A549 (cell line): ENCODE measurements at regions not wholly inside any gene's neighbourhood (a gene's known extent, or its start where the extent isn't known, plus 50 kb on each side); places are given as distances from the start of the nearest gene placed in this dataset.

Source experiments
- ATAC-seq, 2 experiments: fragments of 200-7000 bp in 1 of 2; fragments of >200 bp in 1 of 2; cut with Nextera tagmentation in 1 of 2; cut with Tn5 transposase in 1 of 2; 3 replicates each; pipeline versions ENCODE4 v1.8.0 to v1.9.1; 2018 to 2020; ENCODE audit warnings: mild to moderate bottlenecking in 1 of 2, moderate library complexity in 1 of 2
- CTCF ChIA-PET: fragments of 300-600 bp; sonication (Branson Sonifier 250); formaldehyde crosslinking; extraction: SDS; loops from one replicate; lab custom pipeline; 2021; ENCODE audit warnings: antibody characterized with exemption, inconsistent platforms; lab: Yijun Ruan, JAX
- POLR2A ChIA-PET: fragments of 350-600 bp; formaldehyde crosslinking; extraction: SDS; loops from one replicate; lab custom pipeline; 2021; ENCODE audit warnings: antibody characterized with exemption, inconsistent platforms; lab: Yijun Ruan, JAX
- DNase-seq, 2 experiments: peaks; one replicate each; pipeline versions ENCODE4 v3.0.0 to v3.0.0-alpha.2; 2011 to 2016; ENCODE audit warnings: low read depth in 1 of 2, low spot score in 1 of 2
- FAIRE-seq: peaks from 2 replicates; lab custom pipeline; 2011; peaks lifted over from hg19 to GRCh38; lab: Jason Lieb, UNC
- H3K27ac ChIP-seq, 2 experiments: fragments of >200 bp; sonication (Bioruptor Twin); formaldehyde crosslinking; 3 replicates each; pipeline ENCODE4 v1.5.1; 2016 to 2017
- H3K4me1 ChIP-seq: fragments of >200 bp; sonication (Bioruptor Twin); formaldehyde crosslinking; 3 replicates; pipeline ENCODE4 v1.6.1; 2016
- H3K4me2 ChIP-seq: fragments of >200 bp; sonication (Bioruptor Twin); formaldehyde crosslinking; 3 replicates; pipeline ENCODE4 v1.6.1; 2016
- H3K4me3 ChIP-seq: fragments of >200 bp; sonication (Bioruptor Twin); formaldehyde crosslinking; 3 replicates; pipeline ENCODE4 v1.5.1; 2016
- H3K9me3 ChIP-seq: fragments of >200 bp; sonication (Bioruptor Twin); formaldehyde crosslinking; 3 replicates; pipeline ENCODE4 v1.6.1; 2016
- ATOH8 ChIP-seq: fragments of 250-450 bp; sonication (Bioruptor Pico); IDR thresholded peaks from 2 replicates; pipeline ENCODE4 v1.5.0; 2020; ENCODE audit warnings: low read depth, mild to moderate bottlenecking, moderate library complexity
- CEBPB ChIP-seq, 2 experiments: fragments of >200 bp in 1 of 2; sonication (Bioruptor Twin) in 1 of 2; formaldehyde crosslinking in 1 of 2; IDR thresholded peaks; 2 replicates each; pipeline ENCODE4 v1.6.1; 2012 to 2016
- FOSL2 ChIP-seq, 2 experiments: fragments of 450-650 bp in 1 of 2; fragments of >200 bp in 1 of 2; sonication (Bioruptor Twin) in 1 of 2; formaldehyde crosslinking; IDR thresholded peaks; 2 replicates each; pipeline versions ENCODE4 v1.5.0 to v1.6.1; 2016 to 2020; ENCODE audit warnings: mild to moderate bottlenecking in 1 of 2, moderate library complexity in 1 of 2
- HOXA7 ChIP-seq: fragments of 250-450 bp; sonication (Bioruptor Pico); IDR thresholded peaks from 2 replicates; pipeline ENCODE4 v1.5.0; 2020; ENCODE audit warnings: mild to moderate bottlenecking, moderate library complexity
- KDM1A ChIP-seq: fragments of 200-600 bp; sonication (generic); IDR thresholded peaks from 2 replicates; pipeline ENCODE4 v1.6.1; 2016; ENCODE audit warnings: low read depth, mild to moderate bottlenecking
- MAFK ChIP-seq: fragments of 450-650 bp; IDR thresholded peaks from 2 replicates; pipeline ENCODE4 v1.6.1; 2014; ENCODE audit not compliant: partially characterized antibody
- MAX ChIP-seq: IDR thresholded peaks from 2 replicates; pipeline ENCODE4 v1.6.1; 2012
- NR3C1 ChIP-seq: fragments of >200 bp; sonication (Bioruptor Twin); formaldehyde crosslinking; IDR thresholded peaks from 3 replicates; pipeline ENCODE4 v1.6.1; 2017
- RAD21 ChIP-seq, 2 experiments: fragments of >200 bp in 1 of 2; sonication (Bioruptor Twin) in 1 of 2; formaldehyde crosslinking in 1 of 2; IDR thresholded peaks in 1 of 2; conservative IDR thresholded peaks in 1 of 2; 2 replicates in 1 of 2; 3 replicates in 1 of 2; pipeline ENCODE4 v1.6.1; 2012 to 2018; ENCODE audit warnings: inconsistent platforms in 1 of 2
- REST ChIP-seq: fragments of 200-600 bp; sonication (generic); IDR thresholded peaks from 2 replicates; pipeline ENCODE4 v1.6.1; 2016; ENCODE audit warnings: antibody characterized with exemption, mild to moderate bottlenecking, moderate library complexity
- SMC3 ChIP-seq: fragments of >200 bp; sonication (Bioruptor Twin); formaldehyde crosslinking; IDR thresholded peaks from 3 replicates; pipeline ENCODE4 v1.6.1; 2018; ENCODE audit warnings: inconsistent platforms
- SREBF2 ChIP-seq: fragments of 450-650 bp; IDR thresholded peaks from 2 replicates; pipeline ENCODE4 v1.6.1; 2014; ENCODE audit warnings: mild to moderate bottlenecking, moderate library complexity
- ZC3H11A ChIP-seq: fragments of 450-650 bp; IDR thresholded peaks from 2 replicates; pipeline ENCODE4 v1.6.1; 2014; ENCODE audit warnings: antibody characterized with exemption, mild to moderate bottlenecking
- ZFP36 ChIP-seq: fragments of 450-650 bp; IDR thresholded peaks from 2 replicates; pipeline ENCODE4 v1.6.1; 2014; ENCODE audit warnings: borderline replicate concordance; ENCODE audit not compliant: partially characterized antibody
- WGBS: methylation state at CpG from one replicate; pipeline ENCODE4 v1.1.6; 2017; ENCODE audit errors: missing lambda C conversion rate; 5-methylcytosine and 5-hydroxymethylcytosine counted together
- TF ChIP-seq, protein P1 (sequence below): fragments of >200 bp; sonication (Bioruptor Twin); formaldehyde crosslinking; IDR thresholded peaks from 3 replicates; pipeline ENCODE4 v1.5.1; 2016

GRCh38 chr10:6348096-6348874 lies 145.6 kb downstream of the PFKFB3 start:
- POLR2A ChIA-PET, result interaction anchor here (0.6 to 1.5 kb wide), 2 partner anchors 47 to 146 kb away, joined by 3 read pairs; partner anchors contain the start of gene PFKFB3
- H3K4me3 ChIP-seq, result no peak overlapping the region
- TF ChIP-seq CEBPB (IDR thresholded peaks at IDR 0.05) (peak; percentile 22 to 65; a peak in 1 of 4 replicates), FOSL2 (IDR thresholded peaks at IDR 0.05) (no peak), FOSL2 (CRISPR knock-in tag; IDR thresholded peaks at IDR 0.05) (no peak)
- TF ChIP-seq, all 56 proteins: peak for 1
- no peak for FAIRE-seq
- no peak overlapping the region for H3K4me2 ChIP-seq
- peak overlapping the region in 1 of 2 experiments; percentile 43; a peak in 3 of 6 replicates for H3K27ac ChIP-seq
- ATAC-seq, result no peak
- H3K9me3 ChIP-seq, result no peaks in the 10 kb centered on the region; the same call in 1 of the 3 replicates
- CTCF ChIA-PET, result interaction anchor here (1.0 to 1.9 kb wide), 4 partner anchors 10 to 942 kb away, joined by 3 to 6 read pairs (median 4); no protein-coding TSS in a partner anchor
- 89% methylated on average over 16 of the region's 16 CpGs for WGBS
- no peak for DNase-seq
- peaks cover 25% of the 10 kb centered on the region for H3K4me1 ChIP-seq

GRCh38 chr10:6349846-6350535 lies 147.3 kb downstream of the PFKFB3 start:
- Histone ChIP-seq H3K4me2 (no peak overlapping the region), H3K9me3 (peaks cover under 1% of the 10 kb centered on the region; the same call in 2 of the 3 replicates), H3K4me1 (peaks cover 37% of the 10 kb centered on the region), H3K4me3 (no peak overlapping the region), H3K27ac (peak overlapping the region in 1 of 2 experiments; percentile 84; a peak in 3 of 6 replicates)
- CTCF ChIA-PET, result interaction anchor here (0.5 to 1.9 kb wide), 4 partner anchors 12 to 742 kb away, joined by 3 to 6 read pairs (median 3); no protein-coding TSS in a partner anchor
- POLR2A ChIA-PET, result no interaction called here
- FAIRE-seq, result no peak
- ATAC-seq, result no peak
- WGBS, result 94% methylated on average over 8 of the region's 8 CpGs
- no peak for DNase-seq
- TF ChIP-seq RAD21 (conservative IDR thresholded peaks at IDR 0.05 in 1 of 2, IDR thresholded peaks at IDR 0.05 in 1 of 2) (no peak), SREBF2 (no peak), ZFP36 (no peak), HOXA7 (no peak), SMC3 (no peak), ZC3H11A (no peak), MAFK (no peak), ATOH8 (CRISPR knock-in tag) (no peak)

GRCh38 chr10:6350609-6351008 lies 147.9 kb downstream of the PFKFB3 start:
- Histone ChIP-seq H3K4me3 (no peak overlapping the region), H3K9me3 (peaks cover 7% of the 10 kb centered on the region), H3K4me1 (peaks cover 37% of the 10 kb centered on the region), H3K27ac (peak overlapping the region; percentile 84 to 88; a peak in 4 of 6 replicates), H3K4me2 (no peak overlapping the region)
- WGBS, result 97% methylated on average over 3 of the region's 3 CpGs
- ChIA-PET POLR2A (no interaction called here), CTCF (interaction anchor here (1.1 kb wide), 1 partner anchor 51 kb away, joined by 3 read pairs; no protein-coding TSS in a partner anchor)
- TF ChIP-seq, protein P1, sequence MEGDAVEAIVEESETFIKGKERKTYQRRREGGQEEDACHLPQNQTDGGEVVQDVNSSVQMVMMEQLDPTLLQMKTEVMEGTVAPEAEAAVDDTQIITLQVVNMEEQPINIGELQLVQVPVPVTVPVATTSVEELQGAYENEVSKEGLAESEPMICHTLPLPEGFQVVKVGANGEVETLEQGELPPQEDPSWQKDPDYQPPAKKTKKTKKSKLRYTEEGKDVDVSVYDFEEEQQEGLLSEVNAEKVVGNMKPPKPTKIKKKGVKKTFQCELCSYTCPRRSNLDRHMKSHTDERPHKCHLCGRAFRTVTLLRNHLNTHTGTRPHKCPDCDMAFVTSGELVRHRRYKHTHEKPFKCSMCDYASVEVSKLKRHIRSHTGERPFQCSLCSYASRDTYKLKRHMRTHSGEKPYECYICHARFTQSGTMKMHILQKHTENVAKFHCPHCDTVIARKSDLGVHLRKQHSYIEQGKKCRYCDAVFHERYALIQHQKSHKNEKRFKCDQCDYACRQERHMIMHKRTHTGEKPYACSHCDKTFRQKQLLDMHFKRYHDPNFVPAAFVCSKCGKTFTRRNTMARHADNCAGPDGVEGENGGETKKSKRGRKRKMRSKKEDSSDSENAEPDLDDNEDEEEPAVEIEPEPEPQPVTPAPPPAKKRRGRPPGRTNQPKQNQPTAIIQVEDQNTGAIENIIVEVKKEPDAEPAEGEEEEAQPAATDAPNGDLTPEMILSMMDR, result no peak
- no peak for TF ChIP-seq NR3C1
- no peak for FAIRE-seq
- no peak for DNase-seq
- no peak for ATAC-seq

DNA sequence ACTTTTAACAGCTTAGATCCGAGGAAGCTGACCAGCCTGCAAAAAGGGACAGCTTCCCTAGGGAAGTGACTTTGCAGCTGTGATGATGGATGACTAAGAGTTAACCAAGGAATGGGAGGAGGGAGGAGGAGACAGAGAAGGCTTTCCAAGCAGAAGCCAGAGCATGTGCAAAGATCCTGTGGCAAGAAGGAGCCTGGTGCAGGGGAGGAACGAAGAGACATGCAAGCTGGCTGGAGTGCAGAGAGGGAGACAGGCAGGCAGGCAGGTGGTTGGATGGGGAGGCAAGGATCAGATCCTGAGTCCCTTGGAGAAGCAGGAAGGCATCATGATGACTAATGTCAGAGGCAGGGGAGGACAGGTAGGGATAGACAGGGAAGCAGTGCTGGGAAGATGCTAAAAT lies 148.8 kb downstream of the PFKFB3 start:
- peaks cover 35% of the 10 kb centered on the region for H3K4me1 ChIP-seq
- TF ChIP-seq REST, result no peak
- peak; percentile 63; the same call in 1 of the 2 replicates for TF ChIP-seq KDM1A
- TF ChIP-seq MAX, result peak; percentile 54
- peak overlapping the region; percentile 84 to 88 for H3K27ac ChIP-seq
- H3K9me3 ChIP-seq, result peaks cover 12% of the 10 kb centered on the region
- POLR2A ChIA-PET, result no interaction called here
- WGBS, result 75% methylated on average over 2 of the region's 2 CpGs
- H3K4me3 ChIP-seq, result no peak overlapping the region
- FAIRE-seq (peak; percentile 78), DNase-seq (peak in 1 of 2 experiments; percentile 19), ATAC-seq (no peak)
- CTCF ChIA-PET, result interaction anchor here (1.1 to 2.6 kb wide), 2 partner anchors 50 kb away, joined by 3 to 10 read pairs; no protein-coding TSS in a partner anchor
- no peak overlapping the region for H3K4me2 ChIP-seq
